ENCODE measurements at regions not wholly inside any gene's neighbourhood (a gene's known extent, or its start where the extent isn't known, plus 50 kb on each side); places are given as distances from the start of the nearest gene placed in this dataset.
A peak's percentile ranks its signal among the peaks of the same experiment; 100 is the strongest.
"Not testable (repeated sequence)": the region's sequence is repeated elsewhere in the genome, so short reads cannot be mapped to it uniquely, and the experiment has no call there.

DNA sequence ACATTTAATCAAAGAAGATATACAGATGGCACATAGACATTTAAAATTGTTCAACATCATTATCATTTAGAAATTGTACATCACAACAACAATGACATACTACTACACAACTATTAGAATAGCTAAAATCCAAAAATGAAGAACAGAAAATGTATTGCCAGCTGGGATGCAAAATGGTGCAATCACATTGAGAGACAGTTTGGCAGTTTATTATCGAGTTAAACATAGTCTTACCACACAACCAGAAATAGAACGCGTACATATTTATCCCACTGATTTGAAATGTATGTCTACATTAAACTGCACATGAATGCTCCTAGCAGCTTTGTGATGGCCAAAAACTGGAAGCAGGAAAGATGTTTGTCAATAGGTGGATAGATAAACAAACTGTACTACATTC is 791.5 kb upstream of the MGAT4C start:
- DNase-seq: no peak

DNA sequence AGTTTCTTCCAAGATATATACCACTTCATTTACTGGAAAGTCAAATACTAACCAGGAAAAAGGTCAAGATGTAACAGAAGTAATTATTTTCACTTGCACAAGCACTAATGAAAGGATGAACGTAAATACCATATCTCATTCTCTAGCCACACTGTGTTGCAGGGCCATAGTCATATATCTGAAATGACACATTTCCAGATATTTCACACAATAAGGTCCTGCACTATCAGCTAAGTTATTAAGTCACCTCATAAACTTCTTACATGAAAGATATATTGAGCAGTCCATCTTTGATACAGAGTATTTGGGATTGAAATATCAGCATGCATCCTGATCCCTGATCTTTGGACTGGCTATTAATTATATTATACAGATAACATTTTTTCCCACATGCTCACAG is 783.3 kb upstream of the MGAT4C start:
- DNase-seq: no peak

DNA sequence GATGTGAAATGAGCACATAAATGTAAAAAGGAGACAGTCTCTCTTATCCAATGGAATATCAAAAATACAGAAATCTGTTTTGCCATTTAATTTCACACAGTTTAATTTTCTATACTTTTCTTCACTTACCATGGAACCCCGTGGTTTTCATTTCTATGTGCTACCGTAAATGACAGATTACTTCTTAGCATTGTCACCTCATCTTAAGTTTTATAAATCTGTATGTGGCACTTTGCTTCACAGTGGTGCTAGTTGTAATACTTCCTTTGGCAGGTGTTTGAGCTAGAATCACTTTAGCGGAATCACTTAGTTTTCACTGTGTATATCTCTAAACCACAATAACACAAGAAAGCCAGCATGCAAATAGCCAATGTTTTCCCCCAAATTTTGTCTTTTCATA is 781.9 kb upstream of the MGAT4C start:
- DNase-seq: no peak

GRCh38 chr12:87025976-87026375 is 769.8 kb upstream of the MGAT4C start:
- no peak for DNase-seq

GRCh38 chr12:87021400-87021799 is 765.2 kb upstream of the MGAT4C start:
- no peak for DNase-seq

GRCh38 chr12:87020071-87020470 is 763.9 kb upstream of the MGAT4C start:
- DNase-seq: no peak

DNA sequence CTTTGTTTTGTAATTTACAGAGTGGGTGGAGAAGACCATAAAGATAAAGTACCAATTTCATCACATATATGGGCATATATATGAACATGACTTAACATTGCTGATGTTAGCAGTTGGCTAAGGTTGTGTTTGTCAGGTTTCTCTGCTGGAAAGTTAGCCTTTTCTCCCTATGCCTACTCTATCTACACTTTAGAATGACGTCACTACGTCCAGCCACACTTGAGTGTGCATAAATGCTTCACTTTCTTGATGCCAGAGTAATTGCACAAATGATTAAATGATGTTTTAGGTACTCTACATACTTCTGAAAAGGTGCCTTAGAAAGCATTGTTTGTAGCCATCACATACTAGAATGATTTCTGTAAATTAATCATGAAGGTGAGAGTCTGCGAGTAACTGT is 759.2 kb upstream of the MGAT4C start:
- no peak for DNase-seq

DNA sequence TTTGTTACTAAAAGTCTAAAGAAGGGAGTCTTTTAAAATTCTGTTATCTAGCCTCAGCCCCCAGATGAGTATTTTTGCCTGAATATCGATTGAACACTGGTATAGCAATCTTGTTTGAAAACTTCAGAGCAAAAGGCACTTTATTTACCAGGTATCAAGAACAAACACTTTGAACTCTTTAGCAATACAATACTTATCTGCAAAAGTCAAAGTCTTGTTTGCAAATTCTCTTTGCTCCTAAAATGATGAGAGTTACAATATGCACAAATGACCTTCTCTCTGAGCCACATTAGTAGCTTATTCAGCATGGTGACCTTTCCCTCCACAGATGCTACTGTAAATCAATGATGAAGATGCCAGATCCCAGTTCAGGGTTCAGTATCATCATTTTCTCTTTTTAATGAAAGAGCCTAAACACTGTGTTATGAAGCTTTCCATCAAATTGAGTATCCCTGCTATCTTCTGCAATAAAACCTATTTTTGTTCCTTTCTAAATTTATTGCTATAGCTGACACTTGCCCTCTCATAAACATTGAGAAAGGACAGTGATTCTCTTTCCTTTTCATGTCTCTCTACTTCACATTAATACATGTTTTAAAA is 752.7 kb upstream of the MGAT4C start:
- DNase-seq: no peak

GRCh38 chr12:87001102-87001501 is 744.9 kb upstream of the MGAT4C start:
- DNase-seq: no peak

DNA sequence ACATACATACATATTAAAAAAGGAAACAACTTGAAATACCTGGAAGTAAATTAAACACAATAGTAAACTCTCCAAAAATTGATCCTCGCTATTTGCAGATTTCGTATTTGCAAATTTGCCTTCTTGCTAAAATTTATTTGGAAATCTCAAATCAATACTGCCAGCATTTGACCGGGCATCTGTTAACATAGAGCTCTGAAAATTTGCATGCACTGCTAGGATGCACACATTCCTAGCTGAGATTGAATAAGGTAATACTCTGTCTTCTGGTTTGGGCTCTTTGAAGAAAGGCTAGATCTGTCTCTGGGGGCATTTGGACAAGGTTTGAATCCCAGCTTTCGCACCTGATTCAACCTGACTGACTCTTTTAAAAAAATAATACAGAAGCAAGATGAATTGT is 729.1 kb upstream of the MGAT4C start:
- DNase-seq: no peak

- not testable (repeated sequence) for DNase-seq
These were observed 714.4 kb upstream of the MGAT4C start for GRCh38 chr12:86970595-86970994.

- no peak for DNase-seq
These were observed 703.7 kb upstream of the MGAT4C start for GRCh38 chr12:86959766-86960458.

DNA sequence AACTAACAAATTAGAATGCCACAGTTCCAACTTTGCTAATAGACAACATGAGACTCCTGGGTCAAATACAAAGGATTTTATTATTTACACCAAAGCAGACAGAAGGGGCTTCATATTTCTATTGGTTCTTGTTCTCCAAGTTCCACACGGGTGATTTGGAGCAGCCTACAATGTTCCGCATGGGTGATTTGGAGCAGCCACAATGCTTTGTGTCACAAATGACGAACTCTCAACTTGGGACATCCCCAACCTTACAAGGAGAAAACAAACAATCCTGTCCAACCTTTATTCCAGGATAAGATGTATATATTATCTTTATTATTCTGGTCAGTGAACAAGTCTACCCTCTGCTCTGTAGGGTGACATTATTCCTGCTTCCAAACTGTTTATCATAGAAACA is 694.3 kb upstream of the MGAT4C start:
- no peak for DNase-seq

DNA sequence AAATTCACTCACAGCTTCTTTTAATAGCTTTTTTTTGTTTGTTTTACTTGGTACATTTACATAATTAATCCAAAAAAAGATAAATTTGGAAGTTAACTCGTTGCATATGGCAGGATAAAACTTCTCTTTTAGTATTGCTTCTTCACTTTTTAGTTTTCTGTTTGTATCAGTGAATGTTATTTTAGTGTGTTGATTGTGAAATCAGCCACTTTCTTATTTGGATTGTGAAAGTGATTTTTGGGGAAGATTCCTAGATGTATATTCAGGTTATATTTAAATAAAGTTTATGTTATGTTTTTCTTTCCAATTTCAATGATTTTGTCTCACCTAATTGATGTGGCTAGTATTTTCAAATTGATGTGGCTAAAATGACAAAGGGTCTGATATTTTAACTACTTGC is 693.9 kb upstream of the MGAT4C start:
- no peak for DNase-seq

DNA sequence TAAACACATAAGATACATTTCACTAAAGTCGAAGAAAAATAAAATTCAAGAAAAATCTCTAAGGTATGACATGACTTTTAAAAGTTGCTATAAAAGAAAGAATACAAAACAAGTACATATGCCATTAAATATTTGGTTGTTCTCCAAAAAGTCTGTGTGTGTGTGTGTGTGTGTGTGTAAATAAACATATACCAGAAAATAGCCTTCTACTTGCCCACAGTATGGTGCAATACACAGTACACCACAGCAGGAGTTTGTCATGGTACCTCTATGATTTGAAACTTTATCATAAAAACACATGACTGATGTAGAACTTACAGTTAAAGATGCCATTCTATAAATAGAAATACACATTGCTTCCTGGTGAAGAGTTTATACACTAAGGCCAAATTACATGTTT is 692.7 kb upstream of the MGAT4C start:
- no peak for DNase-seq

DNA sequence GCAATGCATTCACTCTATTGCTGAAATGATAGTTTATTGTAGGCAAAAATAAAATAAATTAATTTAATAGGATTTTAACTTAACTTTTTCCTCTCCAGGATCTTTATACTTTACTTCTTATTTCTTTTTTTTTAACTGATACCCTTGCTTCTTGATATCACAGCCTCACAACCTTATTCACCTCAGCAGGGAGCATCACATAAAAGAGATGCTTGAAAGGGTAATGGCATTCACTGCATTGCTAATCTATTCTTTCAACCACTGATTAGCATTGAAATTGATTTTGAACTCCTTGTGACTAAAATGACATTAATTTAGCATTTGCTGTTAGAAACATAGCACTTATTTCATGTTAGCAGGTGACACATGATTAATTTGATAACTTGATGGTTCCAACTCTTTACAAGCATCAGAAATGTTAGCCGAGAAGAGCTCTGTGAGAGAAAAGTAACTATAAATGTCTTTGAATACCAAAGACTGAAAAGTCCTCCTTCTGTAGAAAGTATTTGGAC is 689.5 kb upstream of the MGAT4C start:
- no peak for DNase-seq

DNA sequence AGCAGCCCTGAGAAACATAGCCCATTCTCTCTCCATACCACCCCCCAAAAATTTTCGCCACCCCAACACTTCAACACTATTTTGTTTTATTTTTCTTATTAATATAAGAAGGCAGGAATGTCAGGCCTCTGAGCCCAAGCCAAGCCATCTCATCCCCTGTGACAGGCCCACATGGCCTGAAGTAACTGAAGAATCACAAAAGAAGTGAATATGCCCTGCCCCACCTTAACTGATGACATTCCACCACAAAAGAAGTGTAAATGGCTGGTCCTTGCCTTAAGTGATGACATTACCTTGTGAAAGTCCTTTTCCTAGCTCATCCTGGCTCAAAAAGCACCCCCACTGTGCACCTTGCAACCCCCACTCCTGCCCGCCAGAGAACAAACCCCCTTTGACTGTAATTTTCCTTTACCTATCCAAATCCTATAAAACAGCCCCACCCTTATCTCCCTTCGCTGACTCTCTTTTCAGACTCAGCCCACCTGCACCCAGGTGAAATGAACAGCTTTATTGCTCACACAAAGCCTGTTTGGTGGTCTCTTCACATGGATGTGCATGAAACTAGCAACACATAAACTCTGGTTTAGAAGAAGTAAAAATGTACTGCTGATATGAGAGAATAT is 688.1 kb upstream of the MGAT4C start:
- not testable (repeated sequence) for DNase-seq

DNA sequence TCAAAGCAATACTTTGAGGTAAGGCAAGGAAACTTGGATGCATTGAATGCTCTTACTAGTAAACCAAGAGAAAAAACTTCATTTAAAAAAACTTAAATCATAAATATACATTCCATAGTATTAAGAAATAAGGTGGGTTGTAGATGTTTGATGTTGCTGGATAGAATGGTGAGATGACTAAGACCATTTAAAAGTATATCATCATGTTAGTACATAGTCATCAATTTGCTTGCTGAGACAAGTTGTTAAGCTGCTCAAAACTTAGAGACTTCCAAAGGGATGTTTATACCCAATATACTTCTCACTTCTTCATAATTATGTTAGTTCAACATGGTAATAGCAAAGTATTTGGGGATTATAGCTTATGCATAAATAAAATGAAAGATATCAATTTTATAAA is 675.5 kb upstream of the MGAT4C start:
- DNase-seq: no peak

DNA sequence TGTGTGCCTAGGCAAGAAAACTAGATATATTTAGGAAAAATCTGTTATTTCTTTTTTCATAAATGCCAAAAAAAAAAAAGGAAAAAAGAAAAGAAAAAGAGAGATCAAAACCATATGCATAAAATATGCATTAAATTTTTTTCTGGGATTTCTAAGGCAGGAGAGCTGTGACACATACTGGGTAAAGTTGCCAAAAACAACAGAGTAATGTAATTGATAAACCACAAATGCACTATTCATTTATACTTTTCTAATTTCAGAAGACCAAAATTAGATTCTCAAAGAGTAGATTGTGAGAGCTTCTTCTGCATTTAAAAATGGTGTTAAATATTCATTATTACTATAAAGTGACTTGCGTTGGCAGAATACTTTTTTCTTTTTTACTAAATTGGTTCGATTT is 673.8 kb upstream of the MGAT4C start:
- DNase-seq: no peak

GRCh38 chr12:86917121-86917520 is 660.9 kb upstream of the MGAT4C start:
- no peak for DNase-seq

DNA sequence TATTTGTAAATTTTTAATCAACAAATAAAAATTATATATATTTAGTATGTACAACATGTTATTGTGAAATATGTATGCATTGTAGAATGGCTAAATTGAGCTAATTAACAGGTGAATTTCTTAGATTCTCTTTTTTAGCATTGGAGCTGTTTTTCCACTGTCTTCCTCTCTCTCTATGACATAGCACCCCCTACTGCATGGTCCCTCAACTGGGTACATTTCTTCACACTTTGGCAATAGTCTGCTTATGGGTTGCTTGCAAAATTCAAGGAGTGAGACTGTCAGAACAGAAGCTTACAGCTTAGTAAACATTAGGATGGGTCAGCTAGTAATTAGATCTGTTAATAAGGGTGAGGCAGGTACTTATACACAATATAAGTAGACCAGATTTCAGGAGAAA is 658.5 kb upstream of the MGAT4C start:
- DNase-seq: peak; percentile 20

- no peak for DNase-seq
These were observed 655.8 kb upstream of the MGAT4C start for GRCh38 chr12:86911973-86912372.

GRCh38 chr12:86903159-86903558 is 647.0 kb upstream of the MGAT4C start:
- DNase-seq: no peak

- DNase-seq: no peak
These were observed 604.6 kb upstream of the MGAT4C start for GRCh38 chr12:86860776-86861175.
